IgD-negative memory B cell (primary cell): ENCODE measurements at regions not wholly inside any gene's neighbourhood (a gene's known extent, or its start where the extent isn't known, plus 50 kb on each side); places are given as distances from the start of the nearest gene placed in this dataset.
A peak's percentile ranks its signal among the peaks of the same experiment; 100 is the strongest.

ENCODE experiments used
- H3K27ac Mint-ChIP-seq, 3 donors: one replicate each; pipeline ENCODE4 v1.8.0; 2020 to 2022; ENCODE audit warnings: mild to moderate bottlenecking in 3 of 3, mixed read lengths in 3 of 3, moderate library complexity in 1 of 3
- H3K27me3 Mint-ChIP-seq: one replicate; pipeline ENCODE4 v1.8.0; 2021; ENCODE audit warnings: mixed read lengths
- H3K36me3 Mint-ChIP-seq: one replicate; pipeline ENCODE4 v1.8.0; 2020; ENCODE audit warnings: mild to moderate bottlenecking, mixed read lengths
- H3K4me1 Mint-ChIP-seq, 3 donors: one replicate each; pipeline ENCODE4 v1.8.0; 2020 to 2022; ENCODE audit warnings: mixed read lengths in 3 of 3, mild to moderate bottlenecking in 1 of 3
- H3K4me3 Mint-ChIP-seq, 4 donors: one replicate each; pipeline ENCODE4 v1.8.0; 2020 to 2022; ENCODE audit warnings: mild to moderate bottlenecking in 4 of 4, mixed read lengths in 4 of 4, moderate library complexity in 3 of 4
- H3K9me3 Mint-ChIP-seq, 3 donors: one replicate each; pipeline ENCODE4 v1.8.0; 2020 to 2021; ENCODE audit warnings: mixed read lengths in 3 of 3, mild to moderate bottlenecking in 1 of 3

GRCh38 chr10:128710098-128710797, 584.0 kb upstream of the MKI67 start:
- peaks cover 0 to 3% (median 0%) of the 10 kb centered on the region in 3 donors for H3K9me3 Mint-ChIP-seq
- H3K27me3 Mint-ChIP-seq = peaks cover 3% of the 10 kb centered on the region
- H3K27ac Mint-ChIP-seq = no peak overlapping the region
- no peaks in the 10 kb centered on the region for H3K4me1 Mint-ChIP-seq
- H3K36me3 Mint-ChIP-seq = no peaks in the 10 kb centered on the region
- H3K4me3 Mint-ChIP-seq = no peak overlapping the region

GRCh38 chr10:128710798-128711183, 584.6 kb upstream of the MKI67 start:
- H3K27me3 Mint-ChIP-seq = peaks cover 3% of the 10 kb centered on the region

GRCh38 chr10:128711806-128712205, 585.6 kb upstream of the MKI67 start:
- H3K9me3 Mint-ChIP-seq = no peaks in the 10 kb centered on the region
- H3K27ac Mint-ChIP-seq = no peak overlapping the region
- H3K27me3 Mint-ChIP-seq = peaks cover 3% of the 10 kb centered on the region
- no peaks in the 10 kb centered on the region for H3K4me1 Mint-ChIP-seq
- H3K4me3 Mint-ChIP-seq = no peak overlapping the region
- H3K36me3 Mint-ChIP-seq = no peaks in the 10 kb centered on the region

More at GRCh38 chr10:128710798-128711183, 584.6 kb upstream of the MKI67 start:
- H3K36me3 Mint-ChIP-seq = no peaks in the 10 kb centered on the region
- no peaks in the 10 kb centered on the region for H3K4me1 Mint-ChIP-seq
- no peak overlapping the region for H3K27ac Mint-ChIP-seq
- H3K9me3 Mint-ChIP-seq = peaks cover 0 to under 1% (median 0%) of the 10 kb centered on the region in 3 donors
- H3K4me3 Mint-ChIP-seq = no peak overlapping the region

DNA sequence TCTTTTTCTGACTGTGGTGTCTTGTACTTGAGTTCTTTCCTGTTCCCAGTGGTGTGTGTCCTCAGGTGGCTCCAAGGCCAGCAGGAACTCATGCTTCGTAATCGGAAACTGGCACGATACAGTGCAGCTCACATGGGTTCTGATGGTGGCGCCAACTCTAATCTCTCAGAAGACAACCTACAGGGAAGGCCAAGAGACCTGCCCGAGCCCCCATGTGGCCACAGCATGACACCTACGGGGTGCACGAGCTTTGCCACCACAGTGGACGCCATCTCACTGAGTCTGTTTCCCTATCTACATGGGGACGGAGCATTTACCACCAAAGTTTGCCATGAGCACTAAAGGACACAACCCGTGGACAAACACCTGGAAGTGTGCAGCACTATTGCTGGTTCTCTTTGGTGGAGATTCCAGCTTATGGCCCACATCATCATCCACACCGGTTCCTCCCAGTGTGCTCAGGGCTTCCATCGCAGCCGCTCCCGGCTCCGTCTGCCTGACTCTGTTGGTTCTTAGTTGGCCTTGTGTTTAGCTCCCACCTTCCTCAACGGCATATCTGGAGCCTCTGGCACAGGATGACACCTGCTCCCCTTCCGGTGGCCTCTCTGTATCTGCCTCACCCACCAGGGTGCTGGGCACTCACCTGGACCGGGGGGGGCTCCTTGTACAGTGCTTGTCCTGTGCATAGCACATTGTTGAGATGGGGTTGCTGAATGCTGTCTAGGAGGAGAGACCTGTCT, 586.6 kb upstream of the MKI67 start:
- peaks cover 3% of the 10 kb centered on the region for H3K27me3 Mint-ChIP-seq
- no peaks in the 10 kb centered on the region for H3K4me1 Mint-ChIP-seq
- H3K27ac Mint-ChIP-seq = no peak overlapping the region
- no peaks in the 10 kb centered on the region for H3K9me3 Mint-ChIP-seq
- no peak overlapping the region for H3K4me3 Mint-ChIP-seq
- H3K36me3 Mint-ChIP-seq = no peaks in the 10 kb centered on the region

DNA sequence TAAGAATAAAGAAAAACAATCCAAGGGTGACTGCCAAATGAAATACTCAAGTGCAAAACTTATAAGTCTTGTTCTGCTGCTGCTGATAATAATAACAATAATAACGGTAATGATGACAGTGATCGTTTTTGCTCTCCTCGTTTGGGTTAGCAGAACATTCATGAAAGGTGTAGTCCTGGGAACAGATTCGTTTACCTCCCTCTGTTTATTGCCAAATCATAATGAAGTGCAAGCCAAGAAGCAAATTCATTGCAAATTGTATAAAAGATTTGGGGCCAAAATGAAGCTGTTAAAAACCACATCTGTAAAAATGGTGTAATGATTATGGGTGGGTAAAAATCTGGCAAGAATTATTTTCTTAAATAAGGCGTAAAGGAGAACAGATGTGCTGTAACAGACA, 587.2 kb upstream of the MKI67 start:
- Mint-ChIP-seq H3K4me1 (no peaks in the 10 kb centered on the region), H3K27ac (no peak overlapping the region), H3K4me3 (no peak overlapping the region), H3K9me3 (no peaks in the 10 kb centered on the region), H3K27me3 (peaks cover 3% of the 10 kb centered on the region), H3K36me3 (no peaks in the 10 kb centered on the region)

- no peak overlapping the region for H3K4me3 Mint-ChIP-seq
- no peaks in the 10 kb centered on the region for H3K36me3 Mint-ChIP-seq
- H3K27ac Mint-ChIP-seq = no peak overlapping the region
- H3K4me1 Mint-ChIP-seq = no peaks in the 10 kb centered on the region
- no peaks in the 10 kb centered on the region for H3K9me3 Mint-ChIP-seq
- H3K27me3 Mint-ChIP-seq = peaks cover 3% of the 10 kb centered on the region
Observed at GRCh38 chr10:128713874-128714570, 587.8 kb upstream of the MKI67 start.

- Mint-ChIP-seq H3K27me3 (peaks cover 3% of the 10 kb centered on the region), H3K9me3 (no peaks in the 10 kb centered on the region), H3K27ac (no peak overlapping the region)
Observed at GRCh38 chr10:128714644-128715415, 588.6 kb upstream of the MKI67 start.

GRCh38 chr10:128716181-128716580, 590.0 kb upstream of the MKI67 start:
- peaks cover 2% of the 10 kb centered on the region for H3K27me3 Mint-ChIP-seq
- H3K36me3 Mint-ChIP-seq = no peaks in the 10 kb centered on the region
- H3K9me3 Mint-ChIP-seq = no peaks in the 10 kb centered on the region
- no peak overlapping the region for H3K4me3 Mint-ChIP-seq
- H3K4me1 Mint-ChIP-seq = peaks cover 0 to 1% (median 0%) of the 10 kb centered on the region in 3 donors
- no peak overlapping the region for H3K27ac Mint-ChIP-seq

More at GRCh38 chr10:128714644-128715415, 588.6 kb upstream of the MKI67 start:
- no peaks in the 10 kb centered on the region for H3K36me3 Mint-ChIP-seq
- H3K4me1 Mint-ChIP-seq = no peaks in the 10 kb centered on the region
- no peak overlapping the region for H3K4me3 Mint-ChIP-seq

DNA sequence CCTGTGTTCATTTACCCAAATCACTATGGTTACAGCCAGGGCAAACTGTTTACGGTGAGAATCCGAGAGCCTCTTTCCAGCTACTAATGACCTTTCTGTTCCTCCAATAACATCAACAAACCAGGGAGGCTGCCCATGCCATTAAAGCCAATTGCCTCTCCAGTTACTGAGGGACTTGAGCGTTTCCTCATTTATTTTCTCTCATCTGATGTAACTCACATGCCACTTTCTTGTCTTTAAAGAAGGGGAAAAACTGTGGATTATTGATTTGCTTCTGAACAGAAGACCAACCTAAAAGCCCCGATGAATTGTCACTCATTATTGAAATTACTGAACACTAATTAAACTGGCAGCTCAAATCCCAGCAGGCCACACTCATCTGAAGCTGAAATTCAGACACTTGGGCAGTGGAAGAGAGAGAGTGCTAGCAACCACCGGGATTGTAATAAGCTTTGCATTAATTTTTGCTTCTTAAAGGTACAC, 595.8 kb upstream of the MKI67 start:
- H3K36me3 Mint-ChIP-seq = no peaks in the 10 kb centered on the region
- peaks cover 0 to 2% (median 0%) of the 10 kb centered on the region in 3 donors for H3K9me3 Mint-ChIP-seq
- peaks cover 0 to 1% (median 0%) of the 10 kb centered on the region in 3 donors for H3K4me1 Mint-ChIP-seq
- peaks cover 2% of the 10 kb centered on the region for H3K27me3 Mint-ChIP-seq
- H3K4me3 Mint-ChIP-seq = no peak overlapping the region
- no peak overlapping the region for H3K27ac Mint-ChIP-seq

GRCh38 chr10:128722947-128723346, 596.7 kb upstream of the MKI67 start:
- no peaks in the 10 kb centered on the region for H3K36me3 Mint-ChIP-seq
- peaks cover 0 to 2% (median 0%) of the 10 kb centered on the region in 3 donors for H3K9me3 Mint-ChIP-seq
- peaks cover 2% of the 10 kb centered on the region for H3K27me3 Mint-ChIP-seq
- H3K4me1 Mint-ChIP-seq = peaks cover 0 to 1% (median 0%) of the 10 kb centered on the region in 3 donors
- no peak overlapping the region for H3K27ac Mint-ChIP-seq
- H3K4me3 Mint-ChIP-seq = no peak overlapping the region

DNA sequence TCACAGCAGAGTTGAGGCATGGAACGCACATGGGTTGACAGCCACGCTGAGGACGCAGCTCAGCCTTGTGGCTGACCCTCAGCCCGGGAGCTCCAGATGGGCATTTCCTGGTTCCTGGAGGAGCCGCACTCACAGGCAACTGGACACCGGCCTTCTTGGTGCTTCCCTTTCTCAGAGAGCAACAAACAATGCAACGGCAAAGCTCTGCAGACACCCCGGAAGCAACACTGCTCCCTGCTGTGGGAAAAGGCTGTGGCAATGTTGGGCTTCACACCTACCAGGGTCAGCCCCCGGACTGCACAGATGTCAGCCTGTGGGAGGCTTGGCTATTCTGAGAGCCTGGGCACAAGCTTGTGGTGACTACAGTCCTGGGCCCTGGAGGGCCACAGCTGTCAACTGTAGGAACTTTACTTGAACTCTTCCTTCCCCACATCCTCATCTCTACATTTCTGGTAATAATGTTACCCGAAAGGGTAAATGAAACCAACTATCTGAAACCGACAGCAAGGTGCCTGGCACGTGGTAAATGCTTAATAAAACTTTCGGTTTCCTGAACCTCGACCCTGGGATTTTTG, 597.5 kb upstream of the MKI67 start:
- peaks cover 0 to 2% (median under 1%) of the 10 kb centered on the region in 3 donors for H3K9me3 Mint-ChIP-seq
- H3K27me3 Mint-ChIP-seq = peaks cover 2% of the 10 kb centered on the region

DNA sequence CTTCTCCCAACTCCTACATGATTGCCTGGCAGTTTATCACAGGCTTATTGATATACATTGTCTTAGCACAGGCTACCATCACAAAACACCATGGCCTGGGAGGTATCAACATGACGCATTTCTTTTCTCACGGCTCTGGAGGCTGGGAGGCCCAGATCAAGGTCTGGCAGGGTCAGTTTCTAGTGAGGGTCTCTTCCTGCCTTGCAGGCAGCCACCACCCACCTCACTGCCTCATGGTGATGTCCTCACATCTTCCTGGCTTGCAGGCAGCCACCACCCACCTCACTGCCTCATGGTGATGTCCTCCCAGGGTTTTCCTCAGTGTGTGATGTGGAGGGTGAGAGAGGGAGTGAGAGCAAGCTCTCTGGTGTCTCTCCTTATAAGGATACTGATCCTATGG, 599.3 kb upstream of the MKI67 start:
- H3K9me3 Mint-ChIP-seq = peaks cover 0 to 2% (median 1%) of the 10 kb centered on the region in 3 donors
- H3K27ac Mint-ChIP-seq = no peak overlapping the region
- H3K4me1 Mint-ChIP-seq = peaks cover 0 to under 1% (median 0%) of the 10 kb centered on the region in 3 donors
- no peaks in the 10 kb centered on the region for H3K36me3 Mint-ChIP-seq
- H3K27me3 Mint-ChIP-seq = peaks cover 2% of the 10 kb centered on the region
- no peak overlapping the region for H3K4me3 Mint-ChIP-seq

More for the DNA sequence above, 597.5 kb upstream of the MKI67 start:
- Mint-ChIP-seq H3K27ac (no peak overlapping the region), H3K4me1 (peaks cover 0 to 1% (median 0%) of the 10 kb centered on the region in 3 donors), H3K4me3 (no peak overlapping the region), H3K36me3 (no peaks in the 10 kb centered on the region)

DNA sequence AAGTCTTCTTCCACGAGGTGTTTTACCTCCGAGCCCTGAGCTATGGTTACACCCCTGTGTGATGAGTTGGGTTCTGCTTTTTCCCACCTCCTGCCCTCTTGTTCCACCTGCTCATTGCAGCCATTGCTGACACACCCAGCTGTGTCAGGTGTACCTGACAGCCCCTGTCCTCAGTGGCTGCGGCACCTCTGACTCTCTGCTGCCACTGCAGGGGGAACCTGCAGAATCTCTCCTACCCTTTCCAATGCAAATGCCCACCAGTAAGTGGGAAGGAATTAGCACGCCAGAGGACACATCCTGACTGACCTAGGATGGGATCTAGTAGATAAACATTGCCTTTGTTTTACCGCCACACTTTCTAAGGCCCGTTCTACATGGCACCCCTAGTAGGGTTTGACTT, 600.9 kb upstream of the MKI67 start:
- Mint-ChIP-seq H3K9me3 (peaks cover 0 to 2% (median 1%) of the 10 kb centered on the region in 3 donors), H3K36me3 (no peaks in the 10 kb centered on the region), H3K4me1 (no peaks in the 10 kb centered on the region), H3K27me3 (peaks cover 2% of the 10 kb centered on the region), H3K4me3 (peak overlapping the region in 1 of 4 donors; percentile 55), H3K27ac (no peak overlapping the region)

GRCh38 chr10:128729910-128730420, 603.7 kb upstream of the MKI67 start:
- H3K27ac Mint-ChIP-seq = no peak overlapping the region
- no peak overlapping the region for H3K4me3 Mint-ChIP-seq
- H3K4me1 Mint-ChIP-seq = no peaks in the 10 kb centered on the region
- peaks cover 2% of the 10 kb centered on the region for H3K27me3 Mint-ChIP-seq
- H3K9me3 Mint-ChIP-seq = peaks cover 0 to 2% (median 1%) of the 10 kb centered on the region in 3 donors
- H3K36me3 Mint-ChIP-seq = no peaks in the 10 kb centered on the region
